Thymus (tissue), 11 donors: ENCODE measurements at regions not wholly inside any gene's neighbourhood (a gene's known extent, or its start where the extent isn't known, plus 50 kb on each side); places are given as distances from the start of the nearest gene placed in this dataset.

ENCODE experiments used
- DNase-seq, 9 donors: peaks; one replicate each; pipeline ENCODE4 v3.0.0-alpha.2; 2013; ENCODE audit warnings: low spot score in 9 of 9, low read depth in 6 of 9, missing footprints in 1 of 9
- H3K27ac ChIP-seq, 2 donors: one replicate each; pipeline ENCODE4 v1.5.1; 2013; ENCODE audit warnings: control low read depth in 1 of 2, low read depth in 1 of 2, low read length in 1 of 2, mild to moderate bottlenecking in 1 of 2, moderate library complexity in 1 of 2
- H3K27me3 ChIP-seq, 2 donors: one replicate each; pipeline ENCODE4 v1.5.1; 2013; ENCODE audit warnings: low read length in 1 of 2; ENCODE audit not compliant: control insufficient read depth in 2 of 2, insufficient read depth in 1 of 2
- H3K36me3 ChIP-seq, 2 donors: one replicate each; pipeline ENCODE4 v1.5.1; 2013; ENCODE audit warnings: low read length in 1 of 2, mild to moderate bottlenecking in 1 of 2, moderate library complexity in 1 of 2; ENCODE audit not compliant: control insufficient read depth in 2 of 2, insufficient read depth in 2 of 2
- H3K4me1 ChIP-seq, 2 donors: one replicate each; pipeline ENCODE4 v1.5.1; 2013; ENCODE audit warnings: low read length in 2 of 2; ENCODE audit not compliant: control insufficient read depth in 2 of 2, insufficient read depth in 2 of 2
- H3K4me3 ChIP-seq, 2 donors: one replicate each; pipeline ENCODE4 v1.5.1; 2013; ENCODE audit warnings: low read length in 2 of 2, control low read depth in 1 of 2, mild to moderate bottlenecking in 1 of 2
- H3K9me3 ChIP-seq, 2 donors: one replicate each; pipeline ENCODE4 v1.5.1; 2013; ENCODE audit warnings: low read length in 1 of 2, mild to moderate bottlenecking in 1 of 2; ENCODE audit not compliant: control insufficient read depth in 2 of 2, insufficient read depth in 1 of 2
- WGBS: extraction: QIAGEN DNeasy Blood & Tissue Kit; methylation state at CpG from one replicate; pipeline ENCODE4 v1.1.7; 2013; 5-methylcytosine and 5-hydroxymethylcytosine counted together
- donor health status: healthy.

DNA sequence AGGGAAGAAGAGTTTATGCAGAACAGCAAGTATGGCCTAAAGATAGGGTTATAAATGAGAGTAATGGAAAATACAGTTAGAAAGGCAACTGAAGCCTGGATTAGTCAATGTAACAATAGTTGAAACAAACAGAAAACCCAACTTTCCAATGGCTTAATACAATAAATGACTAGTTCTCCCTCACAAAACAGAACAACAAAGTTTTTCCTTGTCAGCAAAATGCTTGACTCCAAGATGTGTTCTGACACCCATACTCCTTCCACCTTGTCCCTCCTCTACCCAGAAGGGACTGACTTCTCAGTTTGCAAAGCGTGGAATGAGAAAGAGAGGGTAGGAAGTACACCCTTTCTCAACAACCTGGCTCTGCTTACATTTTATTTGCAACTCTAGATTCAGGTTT lies 191.4 kb upstream of the OSR1 start:
- Histone ChIP-seq H3K9me3 (peaks cover 0 to 4% of the 10 kb centered on the region in 2 donors), H3K27ac (no peak overlapping the region), H3K27me3 (no peaks in the 10 kb centered on the region), H3K4me1 (no peaks in the 10 kb centered on the region), H3K36me3 (no peaks in the 10 kb centered on the region), H3K4me3 (no peak overlapping the region)
- WGBS: 92% methylated on average over 1 of the region's 1 CpG
- no peak for DNase-seq

GRCh38 chr2:19548116-19548515 lies 189.7 kb upstream of the OSR1 start:
- no peak overlapping the region for H3K4me3 ChIP-seq
- H3K27ac ChIP-seq: no peak overlapping the region
- H3K4me1 ChIP-seq: no peaks in the 10 kb centered on the region
- peaks cover 0 to 4% of the 10 kb centered on the region in 2 donors for H3K9me3 ChIP-seq
- no peaks in the 10 kb centered on the region for H3K36me3 ChIP-seq
- H3K27me3 ChIP-seq: no peaks in the 10 kb centered on the region
- DNase-seq: no peak
- WGBS: 50% methylated on average over 1 of the region's 1 CpG

DNA sequence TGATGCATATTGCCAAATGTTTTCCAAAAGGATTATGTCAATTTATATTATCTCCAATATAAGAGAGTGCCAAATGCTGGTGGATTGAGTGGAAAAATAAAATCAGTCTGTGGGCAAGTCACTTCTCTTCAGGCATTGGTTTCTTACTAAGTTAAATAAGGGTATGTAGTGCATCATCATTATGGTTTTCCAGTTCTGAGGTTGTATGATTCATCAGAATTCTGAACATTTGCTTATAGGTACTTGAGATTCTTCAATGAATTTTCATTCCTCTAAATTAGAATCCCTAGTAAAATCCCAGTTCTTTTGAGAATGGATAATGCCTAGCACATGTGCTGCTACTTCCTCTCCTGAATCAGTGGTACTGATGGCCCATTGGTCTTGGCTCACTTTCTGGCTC lies 188.9 kb upstream of the OSR1 start:
- no peak overlapping the region for H3K27ac ChIP-seq
- peaks cover 0 to 4% of the 10 kb centered on the region in 2 donors for H3K9me3 ChIP-seq
- H3K36me3 ChIP-seq: no peaks in the 10 kb centered on the region
- no peak for DNase-seq
- no peaks in the 10 kb centered on the region for H3K4me1 ChIP-seq
- H3K27me3 ChIP-seq: no peaks in the 10 kb centered on the region
- no peak overlapping the region for H3K4me3 ChIP-seq

- no peak for DNase-seq
- Histone ChIP-seq H3K4me1 (no peaks in the 10 kb centered on the region), H3K36me3 (no peaks in the 10 kb centered on the region), H3K4me3 (no peak overlapping the region), H3K27me3 (no peaks in the 10 kb centered on the region), H3K9me3 (peaks cover 0 to 4% of the 10 kb centered on the region in 2 donors), H3K27ac (no peak overlapping the region)
- 82% methylated on average over 4 of the region's 4 CpGs for WGBS
Measured at GRCh38 chr2:19545507-19545906, 187.1 kb upstream of the OSR1 start.

- Histone ChIP-seq H3K9me3 (peaks cover 0 to 4% of the 10 kb centered on the region in 2 donors), H3K27ac (no peak overlapping the region), H3K36me3 (no peaks in the 10 kb centered on the region), H3K27me3 (no peaks in the 10 kb centered on the region), H3K4me1 (no peaks in the 10 kb centered on the region), H3K4me3 (no peak overlapping the region)
- no peak for DNase-seq
- 88% methylated on average over 2 of the region's 2 CpGs for WGBS
Measured at GRCh38 chr2:19543663-19544383, 185.4 kb upstream of the OSR1 start.

- Histone ChIP-seq H3K4me3 (no peak overlapping the region), H3K4me1 (no peaks in the 10 kb centered on the region), H3K9me3 (peaks cover 0 to 4% of the 10 kb centered on the region in 2 donors), H3K27me3 (no peaks in the 10 kb centered on the region), H3K27ac (no peak overlapping the region), H3K36me3 (no peaks in the 10 kb centered on the region)
- WGBS: 94% methylated on average over 8 of the region's 8 CpGs
- DNase-seq: no peak
Measured at GRCh38 chr2:19542796-19543662, 184.6 kb upstream of the OSR1 start.

DNA sequence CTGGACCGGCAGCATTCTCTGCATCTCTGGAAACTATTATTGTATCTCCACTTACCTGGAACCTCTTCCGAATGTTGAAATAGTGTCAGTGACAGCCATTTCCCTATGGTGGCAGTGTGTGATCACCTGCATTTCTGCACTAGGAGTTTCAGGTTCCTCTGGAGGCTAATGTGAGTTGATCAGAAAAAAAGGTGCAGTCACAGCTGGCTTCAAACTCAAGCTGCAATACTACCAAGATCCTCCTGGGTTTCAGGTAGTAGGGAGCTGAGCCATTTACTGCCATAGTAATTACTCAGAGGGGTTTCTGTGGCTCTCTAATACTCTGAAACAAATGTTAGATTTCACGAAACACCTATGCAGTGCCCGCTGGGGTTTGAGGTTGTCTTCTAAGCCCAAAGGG lies 183.5 kb upstream of the OSR1 start:
- H3K27ac ChIP-seq: no peak overlapping the region
- no peak overlapping the region for H3K4me3 ChIP-seq
- 97% methylated on average over 4 of the region's 4 CpGs for WGBS

GRCh38 chr2:19540739-19541525 lies 182.5 kb upstream of the OSR1 start:
- H3K27ac ChIP-seq: no peak overlapping the region
- no peak for DNase-seq
- WGBS: 87% methylated on average over 7 of the region's 7 CpGs
- no peaks in the 10 kb centered on the region for H3K9me3 ChIP-seq
- H3K36me3 ChIP-seq: no peaks in the 10 kb centered on the region
- no peak overlapping the region for H3K4me3 ChIP-seq
- H3K27me3 ChIP-seq: no peaks in the 10 kb centered on the region
- H3K4me1 ChIP-seq: no peaks in the 10 kb centered on the region

More for the DNA sequence above, 183.5 kb upstream of the OSR1 start:
- H3K9me3 ChIP-seq: no peaks in the 10 kb centered on the region
- DNase-seq: no peak
- no peaks in the 10 kb centered on the region for H3K27me3 ChIP-seq
- no peaks in the 10 kb centered on the region for H3K36me3 ChIP-seq
- H3K4me1 ChIP-seq: no peaks in the 10 kb centered on the region
